OCI-LY1 (cell line): ENCODE measurements at regions not wholly inside any gene's neighbourhood (a gene's known extent, or its start where the extent isn't known, plus 50 kb on each side); places are given as distances from the start of the nearest gene placed in this dataset.

Experiments
- H2AFZ ChIP-seq: fragments of 200-600 bp; sonication (generic), shearing (Covaris generic); 2 replicates; pipeline ENCODE4 v1.6.0; 2014; ENCODE audit warnings: antibody characterized with exemption, mild to moderate bottlenecking, low read length
- H3F3A ChIP-seq: fragments of 200-600 bp; sonication (generic), shearing (Covaris generic); 2 replicates; pipeline ENCODE4 v1.6.0; 2014; ENCODE audit warnings: mild to moderate bottlenecking, antibody characterized with exemption, low read length, moderate library complexity; ENCODE audit not compliant: insufficient read depth
- H3K27ac ChIP-seq: fragments of 200-600 bp; sonication (generic); 2 replicates; pipeline ENCODE4 v1.5.1; 2014; ENCODE audit warnings: low read length, mixed run types, mild to moderate bottlenecking, low read depth; ENCODE audit not compliant: poor library complexity, severe bottlenecking
- H3K27me3 ChIP-seq: fragments of 200-600 bp; sonication (generic); 2 replicates; pipeline ENCODE4 v1.6.0; 2014; ENCODE audit warnings: antibody characterized with exemption, mild to moderate bottlenecking, low read length, moderate library complexity; ENCODE audit not compliant: insufficient read depth
- H3K36me3 ChIP-seq: fragments of 200-600 bp; sonication (generic); 2 replicates; pipeline ENCODE4 v1.6.1; 2014; ENCODE audit warnings: mild to moderate bottlenecking, antibody characterized with exemption, low read length, moderate library complexity, mixed read lengths; ENCODE audit not compliant: insufficient read depth
- H3K4me1 ChIP-seq: fragments of 200-600 bp; sonication (generic); 2 replicates; pipeline ENCODE4 v1.5.1; 2014; ENCODE audit warnings: mild to moderate bottlenecking, low read length, moderate library complexity; ENCODE audit not compliant: insufficient read depth, severe bottlenecking
- H3K4me2 ChIP-seq: fragments of 200-600 bp; sonication (generic), shearing (Covaris generic); 2 replicates; pipeline ENCODE4 v1.6.1; 2014; ENCODE audit warnings: low read length
- H3K4me3 ChIP-seq: fragments of 200-600 bp; sonication (generic); 2 replicates; pipeline ENCODE4 v1.5.1; 2014; ENCODE audit warnings: low read length, low read depth, mild to moderate bottlenecking, mixed read lengths; ENCODE audit not compliant: poor library complexity, severe bottlenecking
- H3K79me2 ChIP-seq: fragments of 200-600 bp; shearing (Covaris generic); 2 replicates; pipeline ENCODE4 v1.6.1; 2016; ENCODE audit warnings: mixed run types, low read length, mixed read lengths; ENCODE audit not compliant: insufficient read depth
- H3K9ac ChIP-seq: fragments of 200-600 bp; sonication (generic), shearing (Covaris generic); 2 replicates; pipeline ENCODE4 v1.6.1; 2014; ENCODE audit warnings: mild to moderate bottlenecking, low read length, mixed read lengths
- H3K9me2 ChIP-seq: fragments of 200-600 bp; sonication (generic), shearing (Covaris generic); 2 replicates; pipeline ENCODE4 v1.6.1; 2014; ENCODE audit warnings: low read depth, mild to moderate bottlenecking, low read length, mixed read lengths
- H3K9me3 ChIP-seq: fragments of 200-600 bp; shearing (Covaris generic); 2 replicates; pipeline ENCODE4 v1.6.1; 2014; ENCODE audit warnings: low read length, mixed read lengths
- H4K20me1 ChIP-seq: fragments of 200-600 bp; sonication (generic), shearing (Covaris generic); 2 replicates; pipeline ENCODE4 v1.6.0; 2016; ENCODE audit warnings: mild to moderate bottlenecking, low read length; ENCODE audit not compliant: insufficient read depth
- EZH2 ChIP-seq: fragments of 200-600 bp; sonication (generic), shearing (Covaris generic); IDR thresholded peaks from 2 replicates; pipeline ENCODE4 v1.8.0; 2017; ENCODE audit warnings: borderline replicate concordance, mixed run types, mild to moderate bottlenecking, antibody characterized with exemption, low read length, moderate library complexity, mixed read lengths
- TF ChIP-seq, protein P1 (sequence below): fragments of 200-600 bp; sonication (generic), shearing (Covaris generic); IDR thresholded peaks from 2 replicates; pipeline ENCODE4 v1.5.1; 2017; ENCODE audit warnings: mild to moderate bottlenecking, antibody characterized with exemption, low read length, moderate library complexity, mixed read lengths

GRCh38 chr20:17875981-17876385 lies 92.6 kb downstream of the SNX5 start:
- no peak overlapping the region for H3K4me3 ChIP-seq
- peaks cover 44% of the 10 kb centered on the region for H3K4me1 ChIP-seq
- no peak for TF ChIP-seq EZH2
- TF ChIP-seq, protein P1, sequence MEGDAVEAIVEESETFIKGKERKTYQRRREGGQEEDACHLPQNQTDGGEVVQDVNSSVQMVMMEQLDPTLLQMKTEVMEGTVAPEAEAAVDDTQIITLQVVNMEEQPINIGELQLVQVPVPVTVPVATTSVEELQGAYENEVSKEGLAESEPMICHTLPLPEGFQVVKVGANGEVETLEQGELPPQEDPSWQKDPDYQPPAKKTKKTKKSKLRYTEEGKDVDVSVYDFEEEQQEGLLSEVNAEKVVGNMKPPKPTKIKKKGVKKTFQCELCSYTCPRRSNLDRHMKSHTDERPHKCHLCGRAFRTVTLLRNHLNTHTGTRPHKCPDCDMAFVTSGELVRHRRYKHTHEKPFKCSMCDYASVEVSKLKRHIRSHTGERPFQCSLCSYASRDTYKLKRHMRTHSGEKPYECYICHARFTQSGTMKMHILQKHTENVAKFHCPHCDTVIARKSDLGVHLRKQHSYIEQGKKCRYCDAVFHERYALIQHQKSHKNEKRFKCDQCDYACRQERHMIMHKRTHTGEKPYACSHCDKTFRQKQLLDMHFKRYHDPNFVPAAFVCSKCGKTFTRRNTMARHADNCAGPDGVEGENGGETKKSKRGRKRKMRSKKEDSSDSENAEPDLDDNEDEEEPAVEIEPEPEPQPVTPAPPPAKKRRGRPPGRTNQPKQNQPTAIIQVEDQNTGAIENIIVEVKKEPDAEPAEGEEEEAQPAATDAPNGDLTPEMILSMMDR: no peak

GRCh38 chr20:17875106-17875980 lies 93.3 kb downstream of the SNX5 start:
- no peak overlapping the region for H2AFZ ChIP-seq
- TF ChIP-seq EZH2: no peak
- TF ChIP-seq, protein P1: no peak
- no peaks in the 10 kb centered on the region for H3K9me2 ChIP-seq
- H3K79me2 ChIP-seq: no peaks in the 10 kb centered on the region
- 0 out of 2 replicates have a peak, but pooled peaks cover 3% of the 10 kb centered on the region for H3F3A ChIP-seq
- H3K4me1 ChIP-seq: peaks cover 44% of the 10 kb centered on the region
- H3K27ac ChIP-seq: no peak overlapping the region
- no peak overlapping the region for H3K9ac ChIP-seq
- no peak overlapping the region for H3K4me3 ChIP-seq
- H3K36me3 ChIP-seq: no peaks in the 10 kb centered on the region
- H3K27me3 ChIP-seq: no peaks in the 10 kb centered on the region
- no peaks in the 10 kb centered on the region for H3K9me3 ChIP-seq
- no peaks in the 10 kb centered on the region for H4K20me1 ChIP-seq
- no peak overlapping the region for H3K4me2 ChIP-seq

More at GRCh38 chr20:17875981-17876385, 92.6 kb downstream of the SNX5 start:
- no peaks in the 10 kb centered on the region for H3K36me3 ChIP-seq
- no peaks in the 10 kb centered on the region for H3K27me3 ChIP-seq
- 0 out of 2 replicates have a peak, but pooled peaks cover 3% of the 10 kb centered on the region for H3F3A ChIP-seq
- H2AFZ ChIP-seq: no peak overlapping the region
- no peak overlapping the region for H3K27ac ChIP-seq
- H3K79me2 ChIP-seq: no peaks in the 10 kb centered on the region
- no peaks in the 10 kb centered on the region for H3K9me2 ChIP-seq
- no peaks in the 10 kb centered on the region for H4K20me1 ChIP-seq
- no peaks in the 10 kb centered on the region for H3K9me3 ChIP-seq
- no peak overlapping the region for H3K9ac ChIP-seq
- H3K4me2 ChIP-seq: peak overlapping the region; percentile 2; the same call in 1 of the 2 replicates

- no peaks in the 10 kb centered on the region for H3K27me3 ChIP-seq
- H3F3A ChIP-seq: 0 out of 2 replicates have a peak, but pooled peaks cover 3% of the 10 kb centered on the region
- H3K9ac ChIP-seq: no peak overlapping the region
- peak overlapping the region; percentile 24; the same call in 1 of the 2 replicates for H3K4me2 ChIP-seq
- H2AFZ ChIP-seq: no peak overlapping the region
- H3K4me3 ChIP-seq: no peak overlapping the region
- H3K79me2 ChIP-seq: no peaks in the 10 kb centered on the region
- H3K9me2 ChIP-seq: no peaks in the 10 kb centered on the region
- peaks cover 41% of the 10 kb centered on the region for H3K4me1 ChIP-seq
- H3K36me3 ChIP-seq: no peaks in the 10 kb centered on the region
- H4K20me1 ChIP-seq: no peaks in the 10 kb centered on the region
- TF ChIP-seq, protein P1: no peak
- no peak for TF ChIP-seq EZH2
- no peak overlapping the region for H3K27ac ChIP-seq
- H3K9me3 ChIP-seq: no peaks in the 10 kb centered on the region
These were observed 94.1 kb downstream of the SNX5 start for GRCh38 chr20:17874271-17875105.
